OCI-LY3 (cell line): ENCODE measurements at regions not wholly inside any gene's neighbourhood (a gene's known extent, or its start where the extent isn't known, plus 50 kb on each side); places are given as distances from the start of the nearest gene placed in this dataset.

Experiments used
- CTCF ChIP-seq: fragments of 200-600, 300-600 bp; sonication (generic); IDR thresholded peaks from 2 replicates; pipeline ENCODE4 v1.5.1; 2014; ENCODE audit warnings: antibody characterized with exemption, low read length, low read depth
- EZH2phosphoT487 ChIP-seq: fragments of 200-600 bp; shearing (Covaris generic); IDR thresholded peaks from 2 replicates; pipeline ENCODE4 v1.6.1; 2018; ENCODE audit warnings: antibody characterized with exemption, mixed run types, low read depth

- TF ChIP-seq CTCF (no peak), EZH2phosphoT487 (no peak)
Measured at GRCh38 chr1:29946057-29946456, 709.7 kb downstream of the PTPRU start.
